ENCODE measurements at regions not wholly inside any gene's neighbourhood (a gene's known extent, or its start where the extent isn't known, plus 50 kb on each side); places are given as distances from the start of the nearest gene placed in this dataset.

DNA sequence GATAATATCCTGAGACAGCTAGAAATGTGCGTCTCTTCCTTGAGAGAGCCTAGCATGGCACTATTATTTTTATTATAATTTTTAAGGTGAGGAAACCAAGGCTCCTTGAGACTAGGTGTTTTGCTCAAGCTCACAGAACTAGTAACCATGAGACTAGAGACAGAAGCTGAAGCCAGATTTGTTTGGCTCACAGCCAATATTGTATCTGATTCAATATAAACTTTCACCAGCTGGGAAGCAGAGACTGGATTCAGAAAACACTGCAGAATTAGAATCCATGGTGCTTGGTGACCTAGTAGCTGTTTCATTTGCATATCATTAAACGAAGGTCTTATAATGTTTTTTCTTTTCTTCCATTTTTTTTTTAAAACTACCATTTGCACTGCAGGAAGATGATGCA lies 64.4 kb downstream of the DNAJB9 start:
- Histone ChIP-seq H3K27me3 (replicated peaks; ENCODE audit: insufficient read depth, low read length) (no peaks in the 10 kb centered on the region), H3K9me3 (replicated peaks; ENCODE audit: insufficient read depth, low read length) (no peaks in the 10 kb centered on the region), H2AFZ (ENCODE audit: low read length) (no peak overlapping the region), H3K79me2 (ENCODE audit: low read length) (no peaks in the 10 kb centered on the region), H3K4me1 (ENCODE audit: low read length) (no peaks in the 10 kb centered on the region), H3K27ac (ENCODE audit: low read length) (no peak overlapping the region), H3K4me2 (ENCODE audit: low read depth, low read length) (no peak overlapping the region), H3F3A (ENCODE audit: insufficient read depth, low read length) (no peaks in the 10 kb centered on the region), H3K4me3 (ENCODE audit: low read length) (no peak overlapping the region), H3K9ac (ENCODE audit: low read length) (no peak overlapping the region), H4K20me1 (ENCODE audit: insufficient read depth, low read length) (no peaks in the 10 kb centered on the region), H3K9me2 (replicated peaks; ENCODE audit: insufficient read depth, low read length) (no peaks in the 10 kb centered on the region), H3K36me3 (replicated peaks; ENCODE audit: insufficient read depth, low read length) (no peaks in the 10 kb centered on the region)
- DNase-seq: no peak
- TF ChIP-seq, protein P1, sequence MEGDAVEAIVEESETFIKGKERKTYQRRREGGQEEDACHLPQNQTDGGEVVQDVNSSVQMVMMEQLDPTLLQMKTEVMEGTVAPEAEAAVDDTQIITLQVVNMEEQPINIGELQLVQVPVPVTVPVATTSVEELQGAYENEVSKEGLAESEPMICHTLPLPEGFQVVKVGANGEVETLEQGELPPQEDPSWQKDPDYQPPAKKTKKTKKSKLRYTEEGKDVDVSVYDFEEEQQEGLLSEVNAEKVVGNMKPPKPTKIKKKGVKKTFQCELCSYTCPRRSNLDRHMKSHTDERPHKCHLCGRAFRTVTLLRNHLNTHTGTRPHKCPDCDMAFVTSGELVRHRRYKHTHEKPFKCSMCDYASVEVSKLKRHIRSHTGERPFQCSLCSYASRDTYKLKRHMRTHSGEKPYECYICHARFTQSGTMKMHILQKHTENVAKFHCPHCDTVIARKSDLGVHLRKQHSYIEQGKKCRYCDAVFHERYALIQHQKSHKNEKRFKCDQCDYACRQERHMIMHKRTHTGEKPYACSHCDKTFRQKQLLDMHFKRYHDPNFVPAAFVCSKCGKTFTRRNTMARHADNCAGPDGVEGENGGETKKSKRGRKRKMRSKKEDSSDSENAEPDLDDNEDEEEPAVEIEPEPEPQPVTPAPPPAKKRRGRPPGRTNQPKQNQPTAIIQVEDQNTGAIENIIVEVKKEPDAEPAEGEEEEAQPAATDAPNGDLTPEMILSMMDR (IDR thresholded peaks at IDR 0.05; ENCODE audit: low read length): no peak
- no peak for TF ChIP-seq EZH2 (optimal IDR thresholded peaks at IDR 0.05; ENCODE audit: low read depth, low read length)
- no peak for TF ChIP-seq EZH2phosphoT487 (IDR thresholded peaks at IDR 0.05; ENCODE audit: low read length)

DNA sequence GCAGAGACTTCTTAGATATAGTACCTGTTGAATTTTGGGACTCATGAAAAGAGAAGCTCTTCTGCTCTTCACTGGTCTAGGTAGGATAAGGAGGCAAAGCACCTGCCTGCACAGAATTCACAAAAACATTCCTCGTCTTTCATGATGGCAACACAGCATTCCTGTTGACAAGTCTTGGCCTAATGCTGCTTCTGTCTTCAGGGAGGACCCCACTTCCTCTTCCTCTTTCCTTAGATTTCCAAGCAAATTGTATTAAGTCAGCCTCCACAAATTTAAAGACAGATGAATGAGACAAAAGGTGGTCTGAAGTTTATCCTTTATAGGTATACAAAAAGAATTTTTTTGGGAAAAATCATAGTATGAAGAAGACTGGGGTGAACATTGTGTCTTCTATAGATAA lies 64.9 kb downstream of the DNAJB9 start:
- H3K36me3 ChIP-seq (replicated peaks; ENCODE audit: insufficient read depth, low read length): no peaks in the 10 kb centered on the region
- H3K4me1 ChIP-seq (ENCODE audit: low read length): no peaks in the 10 kb centered on the region
- H3K4me2 ChIP-seq (ENCODE audit: low read depth, low read length): no peak overlapping the region
- no peak overlapping the region for H2AFZ ChIP-seq (ENCODE audit: low read length)
- no peak overlapping the region for H3K4me3 ChIP-seq (ENCODE audit: low read length)
- no peak overlapping the region for H3K27ac ChIP-seq (ENCODE audit: low read length)
- H3F3A ChIP-seq (ENCODE audit: insufficient read depth, low read length): no peaks in the 10 kb centered on the region
- H3K79me2 ChIP-seq (ENCODE audit: low read length): no peaks in the 10 kb centered on the region
- no peaks in the 10 kb centered on the region for H3K9me2 ChIP-seq (replicated peaks; ENCODE audit: insufficient read depth, low read length)
- DNase-seq: no peak
- TF ChIP-seq EZH2 (optimal IDR thresholded peaks at IDR 0.05; ENCODE audit: low read depth, low read length) (no peak), EZH2phosphoT487 (IDR thresholded peaks at IDR 0.05; ENCODE audit: low read length) (no peak)
- TF ChIP-seq, protein P1 (IDR thresholded peaks at IDR 0.05; ENCODE audit: low read length): no peak
- no peaks in the 10 kb centered on the region for H3K27me3 ChIP-seq (replicated peaks; ENCODE audit: insufficient read depth, low read length)
- H4K20me1 ChIP-seq (ENCODE audit: insufficient read depth, low read length): no peaks in the 10 kb centered on the region
- no peak overlapping the region for H3K9ac ChIP-seq (ENCODE audit: low read length)
- H3K9me3 ChIP-seq (replicated peaks; ENCODE audit: insufficient read depth, low read length): no peaks in the 10 kb centered on the region

DNA sequence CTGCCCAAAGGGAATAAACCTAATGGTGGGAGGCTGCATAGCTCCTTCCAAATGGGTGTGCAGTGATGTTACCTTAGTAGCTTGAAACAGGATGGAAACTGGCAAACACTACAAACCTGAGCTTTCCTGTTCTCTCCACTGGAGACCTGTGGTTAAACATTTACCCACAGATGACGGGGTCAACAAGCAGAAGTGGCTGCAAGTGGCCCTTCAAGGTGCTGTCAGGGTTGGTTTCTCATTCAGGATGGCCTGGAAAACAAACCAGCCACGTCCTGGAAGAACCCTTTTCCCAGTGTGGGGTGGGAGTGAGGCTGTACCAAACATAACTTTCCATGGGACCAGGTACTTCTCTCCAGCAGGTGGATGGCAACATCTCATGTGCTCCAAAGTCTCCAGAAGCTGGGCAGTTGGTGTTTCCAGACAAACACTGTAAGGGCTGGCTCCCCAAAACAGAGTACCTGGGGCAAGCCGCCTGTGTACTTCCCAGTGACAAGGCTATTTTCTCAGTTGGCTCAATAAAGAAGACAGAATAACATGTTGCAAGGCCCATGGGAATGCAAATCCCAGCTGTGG lies 67.5 kb downstream of the DNAJB9 start:
- Histone ChIP-seq H3K9ac (ENCODE audit: low read length) (no peak overlapping the region), H3K27me3 (replicated peaks; ENCODE audit: insufficient read depth, low read length) (no peaks in the 10 kb centered on the region), H3K4me3 (ENCODE audit: low read length) (no peak overlapping the region), H3K4me2 (ENCODE audit: low read depth, low read length) (no peak overlapping the region), H3K27ac (ENCODE audit: low read length) (no peak overlapping the region), H3K9me3 (replicated peaks; ENCODE audit: insufficient read depth, low read length) (no peaks in the 10 kb centered on the region), H4K20me1 (ENCODE audit: insufficient read depth, low read length) (no peaks in the 10 kb centered on the region), H3F3A (ENCODE audit: insufficient read depth, low read length) (no peaks in the 10 kb centered on the region), H3K4me1 (ENCODE audit: low read length) (no peaks in the 10 kb centered on the region), H3K79me2 (ENCODE audit: low read length) (no peaks in the 10 kb centered on the region), H3K9me2 (replicated peaks; ENCODE audit: insufficient read depth, low read length) (no peaks in the 10 kb centered on the region), H3K36me3 (replicated peaks; ENCODE audit: insufficient read depth, low read length) (no peaks in the 10 kb centered on the region), H2AFZ (ENCODE audit: low read length) (no peak overlapping the region)
- no peak for DNase-seq
- TF ChIP-seq EZH2phosphoT487 (IDR thresholded peaks at IDR 0.05; ENCODE audit: low read length): no peak
- no peak for TF ChIP-seq EZH2 (optimal IDR thresholded peaks at IDR 0.05; ENCODE audit: low read depth, low read length)
- TF ChIP-seq, protein P1 (IDR thresholded peaks at IDR 0.05; ENCODE audit: low read length): no peak

Data from MM.1S (cell line).